IPS-NIHi7 (cell line): ENCODE measurements at regions not wholly inside any gene's neighbourhood (a gene's known extent, or its start where the extent isn't known, plus 50 kb on each side); places are given as distances from the start of the nearest gene placed in this dataset.

ENCODE experiments used
- DNase-seq: peaks from one replicate; pipeline ENCODE4 v3.0.0; 2012; ENCODE audit warnings: mixed read lengths; ENCODE audit errors: extremely low spot score

DNA sequence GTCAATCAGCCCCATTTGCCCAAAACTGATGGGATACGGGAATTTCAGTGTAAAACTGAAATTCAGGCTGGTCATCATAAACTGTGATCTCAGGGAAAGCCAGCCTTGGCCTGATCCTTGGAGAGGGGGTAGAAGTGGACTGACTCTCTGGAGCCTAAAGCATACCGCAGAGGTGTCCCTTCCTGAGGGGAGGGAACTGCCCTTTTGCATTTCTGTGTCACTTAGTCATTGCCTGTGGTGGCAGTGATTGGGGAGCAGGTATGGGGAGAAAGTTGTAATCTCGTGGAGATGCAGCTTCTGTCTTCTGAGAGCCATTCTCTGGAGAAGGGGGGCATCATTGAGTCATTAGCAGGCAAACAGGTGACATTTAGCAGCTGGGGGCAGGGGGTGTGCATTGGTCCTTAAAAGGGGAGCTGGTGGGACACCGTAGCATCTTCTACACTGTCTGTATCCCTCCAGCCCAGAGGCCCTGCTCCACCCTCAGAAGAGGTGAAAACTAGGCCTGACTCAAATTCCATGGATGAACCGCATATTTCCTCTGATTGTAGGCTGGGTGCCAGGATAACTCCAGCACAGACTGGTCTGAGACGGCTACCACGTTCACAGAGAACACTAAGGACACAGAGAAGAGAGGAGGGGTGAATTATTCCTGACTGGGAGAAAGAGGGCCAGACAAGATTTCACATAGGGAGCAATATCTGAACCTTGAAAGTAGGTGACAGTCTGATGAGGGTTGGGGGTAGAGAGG lies 143.3 kb downstream of the SEC61B start:
- no peak for DNase-seq

GRCh38 chr9:99366183-99366582 lies 144.1 kb downstream of the SEC61B start:
- DNase-seq, result no peak

DNA sequence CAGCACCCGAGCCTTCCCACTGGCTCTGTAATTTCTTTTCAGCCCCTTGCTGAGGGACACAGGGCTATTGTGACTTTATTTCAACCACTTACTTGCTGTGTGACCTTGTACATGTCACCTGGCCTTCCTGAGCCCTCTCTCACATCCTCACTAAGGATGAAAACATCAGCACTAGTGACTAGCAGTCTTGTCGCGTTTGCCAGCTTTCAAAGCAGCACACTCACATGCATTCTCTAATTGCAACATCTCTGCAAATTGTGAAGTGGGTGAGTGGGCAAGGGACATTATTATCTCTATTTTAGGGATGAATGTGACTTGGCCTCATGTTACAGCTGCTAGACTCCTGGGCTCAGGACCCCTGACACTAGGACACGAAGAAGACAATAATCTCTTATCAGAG lies 144.5 kb downstream of the SEC61B start:
- DNase-seq, result no peak

GRCh38 chr9:99368341-99369326 lies 146.6 kb downstream of the SEC61B start:
- DNase-seq, result no peak

DNA sequence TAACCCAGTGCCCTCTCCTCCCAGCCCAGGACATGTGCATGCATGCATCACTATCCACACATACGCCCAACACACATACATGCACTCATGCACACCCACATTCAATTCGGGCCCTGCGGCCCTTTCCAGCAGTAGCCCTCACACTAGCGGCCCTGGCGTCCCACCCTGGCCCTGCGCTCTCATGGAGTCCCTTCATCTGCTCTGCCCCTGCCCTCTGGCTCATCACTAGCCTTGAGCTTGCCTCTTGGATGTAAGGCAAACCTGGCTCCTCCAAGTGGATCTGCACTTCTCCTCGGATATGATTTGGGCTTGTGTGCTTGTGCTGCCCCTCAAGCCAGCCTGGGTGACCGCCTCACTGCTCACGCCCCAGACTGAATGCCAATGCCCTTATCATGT lies 147.2 kb downstream of the SEC61B start:
- DNase-seq, result no peak

DNA sequence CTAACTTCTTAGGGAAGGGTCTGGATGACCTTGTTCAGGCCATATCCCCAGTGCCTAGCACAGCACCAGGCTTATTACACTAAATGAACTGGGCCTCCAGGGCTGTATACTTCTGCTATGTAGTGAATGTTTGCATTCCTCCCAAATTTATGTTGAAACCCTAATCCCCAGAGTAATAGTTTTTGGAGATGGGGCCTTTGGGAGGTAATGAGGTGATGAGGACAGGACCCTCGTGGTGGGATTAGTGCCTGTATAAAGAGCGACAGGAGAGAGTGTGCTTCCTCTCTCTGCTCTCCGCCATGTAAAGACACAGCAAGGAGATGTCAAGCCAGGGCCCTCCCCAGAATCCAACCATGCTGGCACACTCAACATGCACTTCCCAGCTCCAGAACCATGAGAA lies 148.3 kb downstream of the SEC61B start:
- no peak for DNase-seq

GRCh38 chr9:99371376-99371775 lies 149.3 kb downstream of the SEC61B start:
- DNase-seq, result no peak

DNA sequence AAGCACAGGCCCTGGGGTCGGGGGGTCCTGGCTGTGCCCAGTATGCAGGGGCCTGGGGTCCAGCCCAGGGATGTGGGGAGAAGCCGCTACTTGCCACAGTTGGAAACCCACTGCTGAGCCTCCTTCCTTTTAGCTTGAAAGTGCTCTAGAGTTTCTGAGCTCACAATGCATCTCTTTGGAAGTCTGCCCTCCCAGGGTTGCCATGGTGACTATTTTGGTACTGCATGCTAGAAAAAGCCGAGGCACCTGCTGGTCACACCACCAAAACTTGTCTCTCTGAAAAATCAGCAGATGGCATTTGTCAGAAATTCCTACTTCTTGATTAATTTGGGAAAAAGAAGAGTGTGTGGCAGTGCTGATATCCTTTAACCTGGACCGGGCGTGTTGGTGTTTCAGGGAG lies 151.8 kb downstream of the SEC61B start:
- DNase-seq, result no peak

DNA sequence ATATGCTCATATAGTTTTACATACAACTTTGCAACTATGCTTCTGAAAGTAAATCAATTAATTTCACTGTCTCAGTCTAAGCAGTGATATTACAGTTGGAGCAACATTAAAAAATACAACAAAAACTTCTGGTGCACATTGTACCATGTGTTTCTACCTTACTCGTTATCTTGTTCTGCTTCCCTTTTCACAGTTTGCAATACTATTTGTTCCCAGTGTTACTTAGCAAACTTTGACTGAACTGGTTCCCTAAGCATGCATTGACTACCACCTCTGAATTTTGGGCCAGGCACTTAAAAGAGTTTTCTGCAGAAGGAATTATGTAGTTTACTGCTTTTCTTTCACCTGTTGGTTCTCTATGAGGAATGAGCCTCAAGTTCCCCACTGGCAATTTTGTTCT lies 152.7 kb downstream of the SEC61B start:
- DNase-seq, result no peak

GRCh38 chr9:99375481-99375880 lies 153.4 kb downstream of the SEC61B start:
- DNase-seq, result no peak

DNA sequence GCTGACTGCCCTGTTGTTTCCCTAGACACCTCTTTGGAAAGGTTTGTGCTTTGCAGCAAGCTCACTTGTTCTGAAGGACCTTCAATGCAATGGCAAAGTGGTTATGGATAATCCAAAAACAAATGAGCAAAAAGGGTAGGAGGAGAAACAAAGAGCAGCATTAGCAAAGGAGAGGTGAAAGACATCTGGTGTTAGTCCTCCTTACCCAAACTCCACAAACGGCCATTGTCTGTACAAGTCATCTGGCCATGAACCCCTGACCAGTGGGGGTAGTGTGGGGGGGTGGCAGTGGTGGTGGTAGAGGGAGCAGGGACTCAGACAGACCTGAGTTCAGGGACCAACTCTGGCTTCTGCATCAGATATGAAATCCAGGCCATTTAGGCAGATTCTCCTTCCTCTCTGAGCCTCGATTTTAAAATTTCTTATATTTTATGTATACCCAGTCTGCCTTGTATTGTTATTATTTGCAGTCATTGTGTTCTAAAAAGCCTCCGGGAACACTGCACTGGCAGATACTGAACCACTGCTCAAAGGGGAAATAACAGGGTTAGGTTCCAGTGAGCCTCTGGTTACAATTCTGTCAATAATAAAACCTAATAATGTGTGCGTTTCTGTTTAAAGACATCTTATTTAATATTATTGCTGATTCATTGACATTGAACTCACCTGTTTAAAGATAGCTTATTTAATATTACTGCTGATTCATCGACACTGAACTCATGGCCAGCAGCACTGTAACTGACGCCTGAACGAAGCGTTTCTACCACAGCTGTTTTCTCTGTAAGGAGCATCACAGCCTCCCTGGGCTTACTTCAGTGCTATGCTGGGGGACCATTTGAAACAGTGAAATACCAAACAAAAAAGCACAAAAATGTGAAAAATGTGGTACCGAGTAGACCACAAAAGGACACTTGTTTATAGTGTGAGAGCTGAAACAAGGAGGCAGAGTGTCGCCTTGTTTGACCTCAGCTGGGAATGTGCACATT lies 156.0 kb downstream of the SEC61B start:
- DNase-seq, result no peak

DNA sequence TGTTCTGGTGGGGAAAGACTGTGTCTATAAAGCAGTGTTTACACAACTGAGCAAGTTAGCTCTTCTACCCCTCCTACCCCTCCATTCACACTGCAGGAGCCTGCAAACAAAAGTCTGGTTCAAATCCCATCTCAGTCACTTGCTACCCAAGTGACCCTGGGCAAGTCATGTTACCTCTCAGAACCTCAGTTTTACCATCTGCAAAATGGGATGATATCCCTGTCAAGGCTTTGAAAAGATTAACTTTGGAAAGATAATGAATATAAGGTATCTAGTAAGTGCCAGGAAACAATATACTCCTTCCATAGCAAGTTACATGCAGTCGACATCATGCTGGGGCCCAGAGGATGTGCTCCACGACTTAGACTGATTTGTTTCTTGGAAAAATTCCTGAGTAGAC lies 161.5 kb downstream of the SEC61B start:
- DNase-seq, result no peak

DNA sequence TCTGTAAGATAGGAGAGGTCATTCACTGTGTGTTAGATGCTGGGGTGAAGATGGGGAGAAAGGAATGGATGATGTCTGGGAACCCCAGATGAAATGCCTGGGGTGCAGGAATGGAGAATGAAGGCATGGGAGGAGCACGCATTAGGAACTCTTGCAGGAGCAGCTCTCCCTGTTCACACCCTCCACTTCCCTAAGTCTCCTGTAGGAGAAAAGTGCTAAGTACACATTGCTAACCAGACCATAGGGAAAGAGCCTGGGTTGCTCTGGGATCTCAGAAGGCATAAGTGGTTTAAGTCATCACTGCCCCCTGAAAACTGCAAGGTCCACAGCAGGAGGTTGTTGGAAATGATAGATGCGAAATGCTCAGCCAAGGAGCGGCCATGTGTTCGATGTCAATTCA lies 163.1 kb downstream of the SEC61B start:
- peak; percentile 31 for DNase-seq

GRCh38 chr9:99385814-99386279 lies 163.8 kb downstream of the SEC61B start:
- no peak for DNase-seq

DNA sequence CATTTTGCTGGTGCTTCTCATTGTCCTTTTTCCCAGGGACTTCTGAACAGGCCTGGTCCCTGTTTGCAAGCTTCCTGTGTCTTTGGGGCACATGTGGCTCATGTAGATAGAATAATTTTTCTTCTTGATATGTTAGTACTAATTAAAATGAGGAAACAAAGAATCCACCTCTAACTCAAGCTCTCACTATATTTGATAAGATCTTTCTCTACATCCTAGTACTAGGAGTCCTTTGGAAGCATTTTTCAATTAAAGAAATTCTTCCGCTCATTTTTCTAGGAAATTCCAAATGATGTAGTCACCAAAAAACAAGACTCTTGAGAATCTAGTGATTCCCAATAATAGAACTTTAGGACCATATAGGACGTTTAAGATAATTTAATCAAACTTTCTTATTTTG lies 165.3 kb downstream of the SEC61B start:
- DNase-seq, result no peak

DNA sequence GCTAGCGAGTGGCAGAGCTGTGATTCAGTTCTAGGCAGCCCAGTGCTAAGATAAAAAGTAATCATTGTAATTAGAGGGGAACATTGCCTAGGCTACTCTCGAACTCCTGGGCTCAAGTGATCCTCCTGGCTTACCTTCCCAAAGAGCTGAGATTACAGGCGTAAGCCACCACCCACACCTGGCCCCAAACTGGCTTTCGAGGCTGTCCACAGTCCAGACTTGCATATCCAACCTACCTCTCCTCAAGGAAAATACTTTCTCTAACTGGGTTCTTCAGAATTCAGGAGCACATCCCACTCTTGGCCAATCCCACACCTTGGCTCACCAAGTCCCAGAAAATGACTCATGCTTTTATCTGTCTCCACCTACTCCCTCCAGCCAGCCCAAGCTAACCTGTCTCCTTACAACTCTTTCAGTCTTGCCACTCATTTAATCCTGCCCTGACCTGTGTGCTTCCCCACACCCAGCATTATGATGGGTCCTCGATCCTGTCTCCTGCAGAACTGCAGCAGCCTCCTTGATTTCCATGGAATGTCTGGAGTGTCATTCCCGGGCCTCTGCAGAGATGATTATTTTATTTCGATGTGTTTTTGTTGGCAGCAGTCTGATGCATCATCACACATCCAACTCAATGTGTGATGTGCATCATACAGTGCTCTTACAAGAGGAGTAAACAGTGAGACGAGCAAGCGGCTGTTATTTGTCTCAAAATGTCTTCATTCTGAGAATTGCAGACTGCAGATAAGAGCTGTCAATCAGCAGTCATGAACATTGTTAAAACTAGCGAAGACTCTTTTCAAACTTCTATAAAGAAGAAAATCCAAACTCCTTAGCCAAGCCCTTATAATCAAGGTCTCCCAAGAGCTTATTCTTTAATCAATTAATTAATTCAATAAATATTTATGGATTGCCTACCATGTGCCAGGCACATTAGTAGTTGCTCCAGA lies 167.3 kb downstream of the SEC61B start:
- DNase-seq, result peak; percentile 31

DNA sequence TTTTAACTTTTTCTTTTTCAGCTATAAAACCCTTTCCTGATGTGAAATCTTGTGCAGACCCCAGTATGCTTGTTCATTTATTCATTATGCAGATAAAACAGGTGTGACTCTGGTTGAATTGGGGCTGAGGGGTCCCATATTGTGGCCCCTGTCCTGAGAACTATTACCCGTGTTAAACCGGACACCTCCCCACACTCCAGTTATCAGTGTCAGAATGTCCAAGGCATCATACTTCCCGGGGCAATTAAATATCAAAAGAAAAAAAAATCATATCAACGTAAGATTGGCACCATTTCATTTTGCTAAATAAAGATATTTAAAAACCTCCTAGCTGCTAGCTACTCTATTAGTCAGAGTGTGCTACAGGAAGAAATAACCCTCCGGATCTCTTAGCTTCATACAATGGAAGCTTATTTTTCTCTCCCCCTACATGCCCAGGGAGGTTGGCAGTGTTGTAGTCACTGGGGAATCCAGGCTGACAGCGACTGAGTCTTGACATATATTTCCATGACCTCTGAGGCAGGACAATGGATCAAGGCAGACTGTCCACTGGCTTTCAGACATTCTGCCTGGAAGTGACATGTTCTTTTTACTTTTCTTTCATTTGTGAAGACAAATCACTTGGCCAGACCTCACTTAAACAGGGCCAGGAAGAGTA lies 170.0 kb downstream of the SEC61B start:
- DNase-seq, result no peak

DNA sequence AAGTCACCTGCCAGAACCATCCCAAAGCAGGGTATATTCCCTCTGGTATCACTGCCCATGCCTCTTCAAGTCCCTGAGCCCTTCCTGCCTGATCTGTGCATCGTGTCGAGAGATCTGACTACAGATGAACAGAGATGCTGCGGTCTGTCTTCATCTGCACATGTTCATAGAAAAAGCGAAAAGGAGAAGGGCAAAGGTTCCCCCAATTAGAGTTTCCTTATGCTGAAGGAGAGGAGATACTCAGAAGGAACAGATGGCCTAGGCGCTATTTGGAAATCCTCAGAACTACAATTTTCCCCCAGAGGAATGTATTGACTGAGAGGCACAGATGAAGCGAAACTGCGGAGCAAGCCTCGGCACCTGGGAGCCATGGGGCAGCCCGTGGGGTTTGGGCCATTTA lies 170.9 kb downstream of the SEC61B start:
- no peak for DNase-seq

DNA sequence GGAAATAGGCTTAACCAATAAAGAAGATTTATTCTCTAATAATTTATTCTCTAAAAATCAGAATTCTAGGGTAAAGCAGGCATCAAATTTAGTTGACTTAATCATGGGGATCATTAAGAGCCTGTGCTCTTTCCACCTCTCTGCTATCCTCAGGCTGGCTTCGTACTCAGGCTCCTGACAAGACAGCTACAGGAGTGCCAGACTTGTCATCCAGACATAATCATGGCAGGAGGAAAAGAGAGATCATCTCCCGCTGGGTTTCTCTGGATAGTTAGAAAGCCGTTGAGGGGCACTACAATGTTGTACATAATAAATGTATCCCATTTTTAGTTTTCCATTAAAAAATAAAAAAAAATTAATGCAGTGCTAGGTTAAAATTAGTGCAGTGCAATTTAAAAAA lies 171.9 kb downstream of the SEC61B start:
- DNase-seq, result no peak

DNA sequence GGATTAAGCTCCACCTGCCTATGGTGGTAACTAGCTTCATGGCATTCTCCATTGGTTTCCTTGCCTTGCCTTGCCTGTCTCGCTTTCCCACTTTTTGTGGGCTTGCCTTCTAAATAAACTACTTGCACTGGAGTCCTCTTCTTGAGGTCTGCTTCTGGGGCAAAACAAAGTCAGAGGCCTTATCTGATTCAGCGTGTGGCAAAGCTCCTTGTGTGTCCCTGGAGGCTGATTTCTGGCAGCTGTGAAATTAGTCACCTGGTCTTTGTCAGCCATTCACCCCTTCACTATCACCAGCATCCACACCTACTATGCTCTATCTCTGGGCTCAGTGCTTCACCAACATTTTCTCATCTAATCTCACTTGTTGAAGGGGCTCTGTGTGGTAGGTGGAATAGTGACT lies 176.2 kb downstream of the SEC61B start:
- DNase-seq, result no peak
